ENCODE measurements at regions not wholly inside any gene's neighbourhood (a gene's known extent, or its start where the extent isn't known, plus 50 kb on each side); places are given as distances from the start of the nearest gene placed in this dataset.
A peak's percentile ranks its signal among the peaks of the same experiment; 100 is the strongest.

GRCh38 chr10:29946614-29946952, 112.8 kb downstream of the JCAD start:
- TF ChIP-seq CTCF (IDR thresholded peaks at IDR 0.05): no peak
- Histone ChIP-seq H3K9me3 (no peaks in the 10 kb centered on the region), H3K27ac (peak overlapping the region; percentile 82 to 87), H3K4me1 (peaks cover 0 to 64% (median 50%) of the 10 kb centered on the region in 4 donors), H3K4me3 (no peak overlapping the region), H3K27me3 (no peaks in the 10 kb centered on the region), H3K36me3 (no peaks in the 10 kb centered on the region)
- DNase-seq: no peak
- intact Hi-C loops (cut with DNase I; ENCODE audit: low total_unique reads): loop anchor here (10.0 kb wide), 2 partner anchors 52 to 142 kb away; no protein-coding TSS in a partner anchor

- Histone ChIP-seq H3K27ac (no peak overlapping the region), H3K9me3 (no peaks in the 10 kb centered on the region), H3K4me1 (peaks cover 0 to 15% (median 11%) of the 10 kb centered on the region in 4 donors), H3K27me3 (no peaks in the 10 kb centered on the region), H3K36me3 (no peaks in the 10 kb centered on the region), H3K4me3 (no peak overlapping the region)
- TF ChIP-seq CTCF (IDR thresholded peaks at IDR 0.05): no peak
- no peak for DNase-seq
- intact Hi-C loops (cut with DNase I; ENCODE audit: low total_unique reads): loop anchor here (10.0 kb wide), 2 partner anchors 47 to 137 kb away; no protein-coding TSS in a partner anchor
Measured at GRCh38 chr10:29941476-29941875, 117.9 kb downstream of the JCAD start.

- H3K4me3 ChIP-seq: no peak overlapping the region
- H3K36me3 ChIP-seq: no peaks in the 10 kb centered on the region
- no peak overlapping the region for H3K27ac ChIP-seq
- no peak for TF ChIP-seq CTCF (IDR thresholded peaks at IDR 0.05)
- intact Hi-C loops (cut with DNase I; ENCODE audit: low total_unique reads): no loop called here
- H3K27me3 ChIP-seq: no peaks in the 10 kb centered on the region
- no peak for DNase-seq
- H3K4me1 ChIP-seq: no peaks in the 10 kb centered on the region
- peaks cover 0 to 8% (median 0%) of the 10 kb centered on the region in 3 donors for H3K9me3 ChIP-seq
Measured at GRCh38 chr10:29932991-29933390, 126.4 kb downstream of the JCAD start.

GRCh38 chr10:29931833-29932232, 127.6 kb downstream of the JCAD start:
- no peak for TF ChIP-seq CTCF (IDR thresholded peaks at IDR 0.05)
- Histone ChIP-seq H3K4me3 (no peak overlapping the region), H3K4me1 (no peaks in the 10 kb centered on the region), H3K36me3 (no peaks in the 10 kb centered on the region), H3K27me3 (no peaks in the 10 kb centered on the region), H3K27ac (no peak overlapping the region), H3K9me3 (peaks cover 0 to 8% (median 0%) of the 10 kb centered on the region in 3 donors)
- no peak for DNase-seq
- intact Hi-C loops (cut with DNase I; ENCODE audit: low total_unique reads): no loop called here

DNA sequence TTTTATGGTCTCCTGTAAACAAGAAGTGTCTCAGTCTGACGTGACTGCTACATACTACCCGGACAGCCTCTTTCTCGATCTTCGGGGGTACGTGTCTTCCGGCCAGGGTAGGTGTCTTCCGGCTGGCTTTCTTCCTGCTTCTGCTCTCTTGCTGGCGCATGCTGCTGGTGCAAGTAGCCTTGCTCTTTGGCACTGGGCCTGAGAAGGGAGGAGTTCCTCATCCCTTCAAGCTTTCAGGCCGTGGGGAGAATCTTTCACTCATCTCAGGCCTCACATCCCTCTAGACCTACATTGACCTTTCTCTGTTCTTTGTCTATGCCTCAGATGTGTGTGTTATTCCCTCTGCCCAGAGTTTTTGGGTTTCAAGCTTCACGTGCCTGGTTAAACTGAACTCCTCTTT, 130.4 kb downstream of the JCAD start:
- H3K27me3 ChIP-seq: no peaks in the 10 kb centered on the region
- peaks cover 0 to 8% (median 0%) of the 10 kb centered on the region in 3 donors for H3K9me3 ChIP-seq
- no peak for TF ChIP-seq CTCF (IDR thresholded peaks at IDR 0.05)
- H3K4me3 ChIP-seq: no peak overlapping the region
- no peak overlapping the region for H3K27ac ChIP-seq
- no peaks in the 10 kb centered on the region for H3K36me3 ChIP-seq
- no peaks in the 10 kb centered on the region for H3K4me1 ChIP-seq
- DNase-seq: no peak
- intact Hi-C loops (cut with DNase I; ENCODE audit: low total_unique reads): no loop called here

- Histone ChIP-seq H3K9me3 (no peaks in the 10 kb centered on the region), H3K4me3 (no peak overlapping the region), H3K4me1 (peaks cover 0 to 22% (median 13%) of the 10 kb centered on the region in 4 donors), H3K27ac (no peak overlapping the region), H3K36me3 (no peaks in the 10 kb centered on the region), H3K27me3 (no peaks in the 10 kb centered on the region)
- no peak for DNase-seq
- intact Hi-C loops (cut with DNase I; ENCODE audit: low total_unique reads): no loop called here
- TF ChIP-seq CTCF (IDR thresholded peaks at IDR 0.05): peak; percentile 36
Measured at GRCh38 chr10:29926693-29927048, 132.7 kb downstream of the JCAD start.
